IMR-90 (cell line): ENCODE measurements at regions not wholly inside any gene's neighbourhood (a gene's known extent, or its start where the extent isn't known, plus 50 kb on each side); places are given as distances from the start of the nearest gene placed in this dataset.

Experiments
- BHLHE40 ChIP-seq: fragments of 150-350 bp; IDR thresholded peaks from 2 replicates; pipeline ENCODE4 v1.6.1; 2016; ENCODE audit warnings: mild to moderate bottlenecking, low read depth, low read length
- CHD1 ChIP-seq: IDR thresholded peaks from 2 replicates; pipeline ENCODE4 v1.6.1; 2012; ENCODE audit warnings: low read depth, low read length, improper control_type of control experiment
- CTCF ChIP-seq: conservative IDR thresholded peaks from 2 replicates; pipeline ENCODE4 v1.5.1; 2012; ENCODE audit warnings: mild to moderate bottlenecking, low read depth, low read length, improper control_type of control experiment
- ELK1 ChIP-seq: fragments of 150-350 bp; IDR thresholded peaks from 2 replicates; pipeline ENCODE4 v1.6.1; 2016; ENCODE audit warnings: low read depth, mild to moderate bottlenecking, low read length, moderate library complexity, borderline replicate concordance
- FOS ChIP-seq: fragments of 150-350 bp; IDR thresholded peaks from 2 replicates; pipeline ENCODE4 v1.6.1; 2016; ENCODE audit warnings: low read depth, low read length
- MAFK ChIP-seq: IDR thresholded peaks from 2 replicates; pipeline ENCODE4 v1.6.1; 2012; ENCODE audit warnings: low read depth, low read length, improper control_type of control experiment
- MXI1 ChIP-seq: IDR thresholded peaks from 2 replicates; pipeline ENCODE4 v1.6.1; 2012; ENCODE audit warnings: low read depth, mild to moderate bottlenecking, low read length, moderate library complexity, borderline replicate concordance
- NFE2L2 ChIP-seq: fragments of 150-350 bp; IDR thresholded peaks from 2 replicates; pipeline ENCODE4 v1.6.1; 2016; ENCODE audit warnings: low read depth, mild to moderate bottlenecking, low read length
- POLR2A ChIP-seq: IDR thresholded peaks from 2 replicates; pipeline ENCODE4 v1.6.1; 2012; ENCODE audit warnings: mild to moderate bottlenecking, low read depth, low read length
- RAD21 ChIP-seq: IDR thresholded peaks from 2 replicates; pipeline ENCODE4 v1.6.1; 2012; ENCODE audit warnings: low read length, improper control_type of control experiment
- RCOR1 ChIP-seq: IDR thresholded peaks from 2 replicates; pipeline ENCODE4 v1.6.1; 2012; ENCODE audit warnings: mild to moderate bottlenecking, low read length, improper control_type of control experiment; ENCODE audit not compliant: insufficient replicate concordance
- RFX5 ChIP-seq: IDR thresholded peaks from 2 replicates; pipeline ENCODE4 v1.8.0; 2012; ENCODE audit warnings: low read depth, mild to moderate bottlenecking, low read length, moderate library complexity
- USF2 ChIP-seq: fragments of 150-350 bp; IDR thresholded peaks from 2 replicates; pipeline ENCODE4 v1.6.1; 2017; ENCODE audit warnings: mild to moderate bottlenecking, antibody characterized with exemption, low read length, low read depth

GRCh38 chr14:53893374-53893773 is 63.3 kb downstream of the BMP4 start:
- no peak for TF ChIP-seq CTCF
- no peak for TF ChIP-seq POLR2A
- no peak for TF ChIP-seq RAD21
- TF ChIP-seq FOS: no peak
- no peak for TF ChIP-seq NFE2L2
- no peak for TF ChIP-seq RFX5
- no peak for TF ChIP-seq RCOR1
- TF ChIP-seq CHD1: no peak
- no peak for TF ChIP-seq ELK1
- no peak for TF ChIP-seq BHLHE40
- no peak for TF ChIP-seq USF2
- no peak for TF ChIP-seq MAFK
- TF ChIP-seq MXI1: no peak
